Neuronal stem cell (in vitro differentiated cells): ENCODE measurements at regions not wholly inside any gene's neighbourhood (a gene's known extent, or its start where the extent isn't known, plus 50 kb on each side); places are given as distances from the start of the nearest gene placed in this dataset.

Source experiments
- DNase-seq: peaks from one replicate; pipeline ENCODE4 v3.0.0-alpha.2; 2013; ENCODE audit warnings: low spot score
- H2AFZ ChIP-seq: one replicate; pipeline ENCODE4 v1.6.1; 2013; ENCODE audit warnings: mild to moderate bottlenecking, low read length, inconsistent platforms
- H2AK5ac ChIP-seq: 2 replicates; pipeline ENCODE4 v1.6.1; 2013; ENCODE audit warnings: low read depth, mild to moderate bottlenecking, inconsistent platforms, low read length, moderate library complexity, mixed read lengths
- H2BK120ac ChIP-seq: 2 replicates; pipeline ENCODE4 v1.6.1; 2013; ENCODE audit warnings: low read depth, mild to moderate bottlenecking, inconsistent platforms, low read length, moderate library complexity, mixed read lengths
- H2BK12ac ChIP-seq: one replicate; pipeline ENCODE4 v1.6.1; 2013; ENCODE audit warnings: low read length, inconsistent platforms
- H2BK15ac ChIP-seq: 2 replicates; pipeline ENCODE4 v1.6.1; 2013; ENCODE audit warnings: mild to moderate bottlenecking, low read length, inconsistent platforms, mixed read lengths
- H2BK5ac ChIP-seq: one replicate; pipeline ENCODE4 v1.6.1; 2013; ENCODE audit warnings: inconsistent platforms, mild to moderate bottlenecking, low read length, moderate library complexity
- H3K14ac ChIP-seq: one replicate; pipeline ENCODE4 v1.6.1; 2013; ENCODE audit warnings: low read length, inconsistent platforms
- H3K18ac ChIP-seq: 2 replicates; pipeline ENCODE4 v1.6.1; 2013; ENCODE audit warnings: low read length, inconsistent platforms
- H3K23ac ChIP-seq: 2 replicates; pipeline ENCODE4 v1.6.1; 2013; ENCODE audit warnings: low read depth, mild to moderate bottlenecking, mixed read lengths, low read length, inconsistent platforms; ENCODE audit not compliant: poor library complexity
- H3K27ac ChIP-seq: replicated peaks from 3 replicates; pipeline ENCODE4 v1.5.1; 2013; ENCODE audit warnings: low read length, inconsistent platforms
- H3K27me3 ChIP-seq, 3 experiments: 2 replicates each; pipeline ENCODE4 v1.6.1; 2013; ENCODE audit warnings: low read length in 3 of 3, mild to moderate bottlenecking in 2 of 3, inconsistent platforms in 1 of 3, low read depth in 1 of 3, mixed read lengths in 1 of 3, moderate library complexity in 1 of 3; ENCODE audit not compliant: control insufficient read depth in 3 of 3, insufficient read depth in 3 of 3
- H3K36me3 ChIP-seq, 2 donors: replicated peaks in 1 of 2; 2 replicates each; pipeline ENCODE4 v1.6.1; 2013; ENCODE audit warnings: low read length in 2 of 2; ENCODE audit not compliant: control insufficient read depth in 2 of 2, insufficient read depth in 2 of 2
- H3K4ac ChIP-seq: 2 replicates; pipeline ENCODE4 v1.6.1; 2013; ENCODE audit warnings: inconsistent platforms, mild to moderate bottlenecking, low read length, moderate library complexity
- H3K4me1 ChIP-seq, 2 donors: 1 replicate in 1 of 2; 2 replicates in 1 of 2; pipeline ENCODE4 v1.6.1; 2013; ENCODE audit warnings: low read length in 2 of 2, low read depth in 1 of 2; ENCODE audit not compliant: control insufficient read depth in 2 of 2, insufficient read depth in 1 of 2
- H3K4me2 ChIP-seq: one replicate; pipeline ENCODE4 v1.6.1; 2013; ENCODE audit warnings: mild to moderate bottlenecking, low read length, inconsistent platforms; ENCODE audit not compliant: insufficient read depth, poor library complexity, severe bottlenecking
- H3K4me3 ChIP-seq, 2 donors: 2 replicates each; pipeline ENCODE4 v1.5.1; 2013; ENCODE audit warnings: low read length in 2 of 2, mild to moderate bottlenecking in 2 of 2, inconsistent platforms in 1 of 2, moderate library complexity in 1 of 2
- H3K79me1 ChIP-seq: one replicate; pipeline ENCODE4 v1.6.1; 2013; ENCODE audit warnings: low read depth, mild to moderate bottlenecking, inconsistent platforms, low read length, moderate library complexity
- H3K9ac ChIP-seq: one replicate; pipeline ENCODE4 v1.6.1; 2013; ENCODE audit warnings: mild to moderate bottlenecking, low read depth, low read length, inconsistent platforms; ENCODE audit not compliant: poor library complexity
- H3K9me3 ChIP-seq, 2 donors: replicated peaks in 1 of 2; 2 replicates each; pipeline versions ENCODE3 to v1.6.1; 2013; ENCODE audit warnings: low read length in 2 of 2, mild to moderate bottlenecking in 2 of 2, inconsistent platforms in 1 of 2, low read depth in 1 of 2, mixed read lengths in 1 of 2, moderate library complexity in 1 of 2; ENCODE audit not compliant: control insufficient read depth in 2 of 2, insufficient read depth in 1 of 2
- H4K8ac ChIP-seq: one replicate; pipeline ENCODE4 v1.6.1; 2013; ENCODE audit warnings: low read depth, mild to moderate bottlenecking, inconsistent platforms, low read length, moderate library complexity
- H4K91ac ChIP-seq: one replicate; pipeline ENCODE4 v1.6.1; 2013; ENCODE audit warnings: low read length, low read depth, mild to moderate bottlenecking, inconsistent platforms; ENCODE audit not compliant: poor library complexity
- WGBS, 2 donors: extraction: QIAGEN DNeasy Blood & Tissue Kit; methylation state at CpG; one replicate each; pipeline ENCODE4 v1.1.7; 2013; ENCODE audit warnings: missing lambda C conversion rate in 2 of 2, mixed read lengths in 1 of 2; ENCODE audit not compliant: insufficient read length in 2 of 2, insufficient replicate concordance in 1 of 2; ENCODE audit errors: extremely low coverage in 2 of 2; 5-methylcytosine and 5-hydroxymethylcytosine counted together

- WGBS, 2 donors = no CpG with 5 or more reads among the region's 5 CpGs
- H3K9me3 ChIP-seq = no peaks in the 10 kb centered on the region
- H2AK5ac ChIP-seq = no peak overlapping the region
- peaks cover 0 to 3% of the 10 kb centered on the region in 2 donors for H3K4me1 ChIP-seq
- no peak overlapping the region for H3K9ac ChIP-seq
- H3K79me1 ChIP-seq = no peaks in the 10 kb centered on the region
- no peak overlapping the region for H3K27ac ChIP-seq
- no peak overlapping the region for H2AFZ ChIP-seq
- no peak overlapping the region for H3K14ac ChIP-seq
- H3K4me3 ChIP-seq = no peak overlapping the region
- no peak overlapping the region for H3K23ac ChIP-seq
- H3K27me3 ChIP-seq = peaks cover 0 to 14% (median 6%) of the 10 kb centered on the region in 3 experiments
- H2BK12ac ChIP-seq = no peak overlapping the region
- no peak overlapping the region for H4K91ac ChIP-seq
- H4K8ac ChIP-seq = no peak overlapping the region
- no peak overlapping the region for H2BK120ac ChIP-seq
- H3K4ac ChIP-seq = no peak overlapping the region
- H3K36me3 ChIP-seq = no peaks in the 10 kb centered on the region
- H3K4me2 ChIP-seq = no peak overlapping the region
- H2BK15ac ChIP-seq = no peak overlapping the region
- DNase-seq = no peak
- H2BK5ac ChIP-seq = no peak overlapping the region
- H3K18ac ChIP-seq = no peak overlapping the region
These were observed 106.6 kb upstream of the SLC6A6 start for GRCh38 chr3:14295801-14296200.

GRCh38 chr3:14297305-14297704 lies 105.1 kb upstream of the SLC6A6 start:
- WGBS, 2 donors = no CpG with 5 or more reads among the region's 8 CpGs
- no peak overlapping the region for H3K9ac ChIP-seq
- peaks cover 0 to 3% of the 10 kb centered on the region in 2 donors for H3K4me1 ChIP-seq
- no peak overlapping the region for H2BK12ac ChIP-seq
- H3K18ac ChIP-seq = peak overlapping the region; percentile 35
- no peaks in the 10 kb centered on the region for H3K36me3 ChIP-seq
- H4K91ac ChIP-seq = no peak overlapping the region
- no peak overlapping the region for H2BK5ac ChIP-seq
- no peak overlapping the region for H4K8ac ChIP-seq
- no peak overlapping the region for H3K4me2 ChIP-seq
- H3K27me3 ChIP-seq = peaks cover 0 to 14% (median 9%) of the 10 kb centered on the region in 3 experiments
- H3K9me3 ChIP-seq = no peaks in the 10 kb centered on the region
- DNase-seq = no peak
- no peak overlapping the region for H2BK15ac ChIP-seq
- H3K23ac ChIP-seq = peak overlapping the region; percentile 82
- H3K4me3 ChIP-seq = no peak overlapping the region
- peak overlapping the region; percentile 74 for H2AK5ac ChIP-seq
- H3K14ac ChIP-seq = no peak overlapping the region
- no peak overlapping the region for H3K27ac ChIP-seq
- no peak overlapping the region for H2BK120ac ChIP-seq
- no peak overlapping the region for H2AFZ ChIP-seq
- H3K4ac ChIP-seq = no peak overlapping the region
- H3K79me1 ChIP-seq = no peaks in the 10 kb centered on the region

GRCh38 chr3:14297784-14298236 lies 104.6 kb upstream of the SLC6A6 start:
- no peak overlapping the region for H3K4me2 ChIP-seq
- no peak for DNase-seq
- no peak overlapping the region for H2BK12ac ChIP-seq
- peaks cover 0 to 3% of the 10 kb centered on the region in 2 donors for H3K4me1 ChIP-seq
- no CpG with 5 or more reads among the region's 37 CpGs for WGBS, 2 donors
- no peak overlapping the region for H4K91ac ChIP-seq
- no peak overlapping the region for H3K4ac ChIP-seq
- H3K4me3 ChIP-seq = no peak overlapping the region
- H2BK120ac ChIP-seq = no peak overlapping the region
- H3K27ac ChIP-seq = no peak overlapping the region
- peaks cover 0 to 14% (median 13%) of the 10 kb centered on the region in 3 experiments for H3K27me3 ChIP-seq
- no peaks in the 10 kb centered on the region for H3K79me1 ChIP-seq
- peak overlapping the region; percentile 74 for H2AK5ac ChIP-seq
- peak overlapping the region; percentile 82 for H3K23ac ChIP-seq
- no peaks in the 10 kb centered on the region for H3K36me3 ChIP-seq
- H2BK5ac ChIP-seq = no peak overlapping the region
- H2BK15ac ChIP-seq = peak overlapping the region; percentile 96
- peak overlapping the region; percentile 97 for H3K14ac ChIP-seq
- H2AFZ ChIP-seq = no peak overlapping the region
- H3K9me3 ChIP-seq = no peaks in the 10 kb centered on the region
- peak overlapping the region; percentile 79 for H3K9ac ChIP-seq
- H3K18ac ChIP-seq = peak overlapping the region; percentile 83
- H4K8ac ChIP-seq = no peak overlapping the region

- Histone ChIP-seq H2BK12ac (no peak overlapping the region), H3K4me3 (no peak overlapping the region), H2BK15ac (peak overlapping the region; percentile 96), H3K4ac (no peak overlapping the region), H2AFZ (no peak overlapping the region), H3K9ac (no peak overlapping the region), H3K23ac (no peak overlapping the region), H3K18ac (peak overlapping the region; percentile 36), H3K27me3 (peaks cover 0 to 19% (median 14%) of the 10 kb centered on the region in 3 experiments), H3K4me1 (peaks cover 0 to 3% of the 10 kb centered on the region in 2 donors), H4K8ac (no peak overlapping the region), H2BK120ac (no peak overlapping the region), H3K36me3 (no peaks in the 10 kb centered on the region), H2AK5ac (peak overlapping the region; percentile 74), H3K4me2 (no peak overlapping the region), H3K79me1 (no peaks in the 10 kb centered on the region), H3K9me3 (no peaks in the 10 kb centered on the region), H3K14ac (no peak overlapping the region), H2BK5ac (no peak overlapping the region), H3K27ac (no peak overlapping the region), H4K91ac (no peak overlapping the region)
- WGBS, 2 donors = no CpG with 5 or more reads among the region's 5 CpGs
- no peak for DNase-seq
These were observed 104.0 kb upstream of the SLC6A6 start for GRCh38 chr3:14298442-14298841.
